Caco-2 (cell line): ENCODE measurements at regions not wholly inside any gene's neighbourhood (a gene's known extent, or its start where the extent isn't known, plus 50 kb on each side); places are given as distances from the start of the nearest gene placed in this dataset.

ENCODE experiments used
- BruUV-seq: library from RNA; stranded (reverse); fragments of 400-500 nt; replicated peaks from 2 replicates; lab custom pipeline; 2021; lab: Mats Ljungman, UMichigan
- CTCF ChIA-PET: fragments of 300-600 bp; sonication (Branson Sonifier 250); formaldehyde crosslinking; loops from one replicate; lab custom pipeline; 2022; ENCODE audit warnings: antibody characterized with exemption; lab: Charles Lee
- POLR2A ChIA-PET: fragments of 300-600 bp; sonication (Branson Sonifier 250); formaldehyde crosslinking; loops from one replicate; lab custom pipeline; 2022; ENCODE audit warnings: antibody characterized with exemption; lab: Charles Lee
- DNase-seq, 2 experiments: peaks; one replicate each; pipeline versions ENCODE4 v3.0.0 to v3.0.0-alpha.2; 2020 to 2022
- H3K27me3 ChIP-seq: replicated peaks from 2 replicates; pipeline ENCODE4 v1.6.0; 2011; ENCODE audit warnings: low read length; ENCODE audit not compliant: control insufficient read depth, insufficient read depth
- H3K36me3 ChIP-seq: 2 replicates; pipeline ENCODE4 v1.5.1; 2011; ENCODE audit warnings: low read length; ENCODE audit not compliant: control insufficient read depth, insufficient read depth
- H3K4me1 ChIP-seq: fragments of 250-450 bp; sonication (Bioruptor Pico); 2 replicates; pipeline ENCODE4 v1.5.1; 2020; ENCODE audit warnings: mild to moderate bottlenecking
- H3K4me3 ChIP-seq: 2 replicates; pipeline ENCODE4 v1.5.1; 2011; ENCODE audit warnings: low read depth, mild to moderate bottlenecking, control low read depth, low read length
- H3K9me3 ChIP-seq: fragments of 250-450 bp; sonication (Bioruptor Pico); 2 replicates; pipeline ENCODE4 v1.5.1; 2020; ENCODE audit warnings: mild to moderate bottlenecking, moderate library complexity
- H3K27ac Mint-ChIP-seq: one replicate; pipeline ENCODE4 v1.8.0; 2022; ENCODE audit warnings: mixed read lengths; ENCODE audit not compliant: unreplicated experiment
- H3K27me3 Mint-ChIP-seq: one replicate; pipeline ENCODE4 v1.8.0; 2022; ENCODE audit warnings: mixed read lengths; ENCODE audit not compliant: insufficient read depth, unreplicated experiment
- H3K36me3 Mint-ChIP-seq: one replicate; pipeline ENCODE4 v1.8.0; 2022; ENCODE audit warnings: mild to moderate bottlenecking, mixed read lengths; ENCODE audit not compliant: insufficient read depth, unreplicated experiment
- H3K4me1 Mint-ChIP-seq: one replicate; pipeline ENCODE4 v1.8.0; 2022; ENCODE audit warnings: low read depth, mixed read lengths; ENCODE audit not compliant: unreplicated experiment
- H3K4me3 Mint-ChIP-seq: one replicate; pipeline ENCODE4 v1.8.0; 2022; ENCODE audit warnings: mild to moderate bottlenecking, moderate library complexity, mixed read lengths; ENCODE audit not compliant: unreplicated experiment
- H3K9me3 Mint-ChIP-seq: one replicate; pipeline ENCODE4 v1.8.0; 2022; ENCODE audit warnings: mixed read lengths; ENCODE audit not compliant: unreplicated experiment
- CTCF ChIP-seq, 2 experiments: fragments of 200-600 bp in 1 of 2; IDR thresholded peaks; 1 replicate in 1 of 2; 2 replicates in 1 of 2; pipeline versions ENCODE4 v1.5.1 to v1.8.0; 2011 to 2022; ENCODE audit warnings: antibody characterized with exemption in 1 of 2, control low read depth in 1 of 2, inconsistent platforms in 1 of 2, low read depth in 1 of 2, low read length in 1 of 2, mild to moderate bottlenecking in 1 of 2, moderate library complexity in 1 of 2; ENCODE audit not compliant: insufficient read depth in 1 of 2, severe bottlenecking in 1 of 2, unreplicated experiment in 1 of 2
- intact Hi-C: fragments of 100-400 bp; cut with micrococcal nuclease; formaldehyde crosslinking; loops from one replicate; pipeline ENCODE4 v1.10.0; 2022; ENCODE audit not compliant: unreplicated experiment

- DNase-seq, result no peak
- intact Hi-C loops, result no loop called here
- Histone ChIP-seq H3K27me3 (no peaks in the 10 kb centered on the region), H3K9me3 (no peaks in the 10 kb centered on the region), H3K4me3 (no peak overlapping the region), H3K4me1 (no peaks in the 10 kb centered on the region), H3K36me3 (no peaks in the 10 kb centered on the region)
- Mint-ChIP-seq H3K9me3 (peaks cover 10% of the 10 kb centered on the region), H3K27ac (no peak overlapping the region), H3K27me3 (no peaks in the 10 kb centered on the region), H3K4me1 (no peaks in the 10 kb centered on the region), H3K36me3 (no peaks in the 10 kb centered on the region), H3K4me3 (no peak overlapping the region)
- POLR2A ChIA-PET, result no interaction called here
- TF ChIP-seq CTCF (IDR thresholded peaks at IDR 0.05; ENCODE audit: insufficient read depth in 1 of 2, low read depth in 1 of 2, low read length in 1 of 2, severe bottlenecking in 1 of 2, unreplicated experiment in 1 of 2), result no peak
- CTCF ChIA-PET, result no interaction called here
- no TSS peak for BruUV-seq
Measured at GRCh38 chr1:214715126-214715525, 112.1 kb downstream of the CENPF start.

GRCh38 chr1:214717351-214717750 lies 114.4 kb downstream of the CENPF start:
- no peak overlapping the region for H3K27ac Mint-ChIP-seq
- no peak overlapping the region for H3K4me3 Mint-ChIP-seq
- TF ChIP-seq CTCF (IDR thresholded peaks at IDR 0.05; ENCODE audit: insufficient read depth in 1 of 2, low read depth in 1 of 2, low read length in 1 of 2, severe bottlenecking in 1 of 2, unreplicated experiment in 1 of 2), result no peak
- Histone ChIP-seq H3K4me3 (no peak overlapping the region), H3K4me1 (no peaks in the 10 kb centered on the region), H3K27me3 (no peaks in the 10 kb centered on the region), H3K36me3 (no peaks in the 10 kb centered on the region), H3K9me3 (no peaks in the 10 kb centered on the region)
- no peaks in the 10 kb centered on the region for H3K36me3 Mint-ChIP-seq
- CTCF ChIA-PET, result no interaction called here
- no peak for DNase-seq
- intact Hi-C loops, result no loop called here
- no peaks in the 10 kb centered on the region for H3K27me3 Mint-ChIP-seq
- BruUV-seq, result no TSS peak
- peaks cover 16% of the 10 kb centered on the region for H3K9me3 Mint-ChIP-seq
- POLR2A ChIA-PET, result no interaction called here
- H3K4me1 Mint-ChIP-seq, result no peaks in the 10 kb centered on the region

GRCh38 chr1:214718724-214719123 lies 115.7 kb downstream of the CENPF start:
- Mint-ChIP-seq H3K27me3 (no peaks in the 10 kb centered on the region), H3K4me1 (no peaks in the 10 kb centered on the region), H3K27ac (no peak overlapping the region), H3K4me3 (no peak overlapping the region), H3K9me3 (peaks cover 16% of the 10 kb centered on the region), H3K36me3 (no peaks in the 10 kb centered on the region)
- H3K27me3 ChIP-seq, result no peaks in the 10 kb centered on the region
- no TSS peak for BruUV-seq
- intact Hi-C loops, result no loop called here
- H3K36me3 ChIP-seq, result no peaks in the 10 kb centered on the region
- no peaks in the 10 kb centered on the region for H3K9me3 ChIP-seq
- TF ChIP-seq CTCF (IDR thresholded peaks at IDR 0.05; ENCODE audit: insufficient read depth in 1 of 2, low read depth in 1 of 2, low read length in 1 of 2, severe bottlenecking in 1 of 2, unreplicated experiment in 1 of 2), result no peak
- DNase-seq, result no peak
- no peak overlapping the region for H3K4me3 ChIP-seq
- ChIA-PET POLR2A (no interaction called here), CTCF (no interaction called here)
- no peaks in the 10 kb centered on the region for H3K4me1 ChIP-seq
